Breast epithelium (tissue), 3 donors: ENCODE measurements at regions not wholly inside any gene's neighbourhood (a gene's known extent, or its start where the extent isn't known, plus 50 kb on each side); places are given as distances from the start of the nearest gene placed in this dataset.

Source experiments
- POLR2AphosphoS5 ChIP-seq, 3 donors: sonication (generic); formaldehyde crosslinking; IDR thresholded peaks; one replicate each; pipeline ENCODE4 v1.6.1; 2017; ENCODE audit warnings: antibody characterized with exemption in 3 of 3
- TF ChIP-seq, protein P1 (sequence below), 3 donors: fragments of 450-650 bp; IDR thresholded peaks; one replicate each; pipeline ENCODE4 v1.5.1; 2016 to 2017; ENCODE audit warnings: antibody characterized with exemption in 3 of 3, mild to moderate bottlenecking in 3 of 3, moderate library complexity in 3 of 3

DNA sequence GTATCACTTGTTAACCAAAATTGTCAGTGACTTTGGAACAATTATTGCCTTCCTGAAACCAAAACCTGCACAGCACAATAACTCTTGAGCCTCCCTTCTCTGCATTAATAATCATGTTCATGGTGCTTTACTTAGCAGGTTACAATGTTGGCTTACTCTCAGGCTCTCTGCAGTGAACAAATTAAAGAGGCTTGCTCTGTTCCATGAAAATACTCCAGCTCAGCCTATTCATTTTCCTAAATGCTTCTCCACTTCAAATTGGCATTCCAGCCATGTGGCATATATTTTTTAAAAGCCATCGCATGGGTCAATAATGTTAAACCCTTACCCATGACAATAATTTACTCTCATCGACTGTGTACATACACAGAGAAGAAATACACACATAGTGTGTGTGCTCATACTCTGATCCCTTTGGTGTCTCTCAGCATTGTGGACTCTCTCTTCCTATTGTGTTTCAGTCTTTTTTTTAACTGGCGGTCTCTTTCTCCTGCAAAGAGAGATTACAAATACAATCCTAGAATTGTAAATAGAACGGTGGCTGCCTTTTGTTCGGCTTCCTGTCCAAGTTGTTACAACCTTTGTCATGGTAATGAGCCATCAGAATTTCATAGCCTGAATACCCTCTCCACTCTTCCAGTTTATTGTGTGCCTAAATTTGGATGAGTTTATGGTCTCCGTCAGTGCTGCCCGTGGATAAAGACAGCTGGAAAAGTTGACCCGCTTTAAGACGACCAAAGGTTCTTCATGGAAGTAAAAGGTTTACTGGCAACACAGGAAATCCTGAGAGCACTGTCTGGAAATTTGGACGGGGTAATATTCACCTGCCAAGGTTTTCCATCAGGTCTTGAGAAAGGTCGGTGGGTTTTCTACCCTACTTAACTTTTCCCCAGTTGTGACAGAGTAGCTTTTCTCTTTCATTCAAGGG lies 263.6 kb downstream of the CD83 start:
- TF ChIP-seq POLR2AphosphoS5 (IDR thresholded peaks at IDR 0.05) = no peak
- TF ChIP-seq, protein P1, sequence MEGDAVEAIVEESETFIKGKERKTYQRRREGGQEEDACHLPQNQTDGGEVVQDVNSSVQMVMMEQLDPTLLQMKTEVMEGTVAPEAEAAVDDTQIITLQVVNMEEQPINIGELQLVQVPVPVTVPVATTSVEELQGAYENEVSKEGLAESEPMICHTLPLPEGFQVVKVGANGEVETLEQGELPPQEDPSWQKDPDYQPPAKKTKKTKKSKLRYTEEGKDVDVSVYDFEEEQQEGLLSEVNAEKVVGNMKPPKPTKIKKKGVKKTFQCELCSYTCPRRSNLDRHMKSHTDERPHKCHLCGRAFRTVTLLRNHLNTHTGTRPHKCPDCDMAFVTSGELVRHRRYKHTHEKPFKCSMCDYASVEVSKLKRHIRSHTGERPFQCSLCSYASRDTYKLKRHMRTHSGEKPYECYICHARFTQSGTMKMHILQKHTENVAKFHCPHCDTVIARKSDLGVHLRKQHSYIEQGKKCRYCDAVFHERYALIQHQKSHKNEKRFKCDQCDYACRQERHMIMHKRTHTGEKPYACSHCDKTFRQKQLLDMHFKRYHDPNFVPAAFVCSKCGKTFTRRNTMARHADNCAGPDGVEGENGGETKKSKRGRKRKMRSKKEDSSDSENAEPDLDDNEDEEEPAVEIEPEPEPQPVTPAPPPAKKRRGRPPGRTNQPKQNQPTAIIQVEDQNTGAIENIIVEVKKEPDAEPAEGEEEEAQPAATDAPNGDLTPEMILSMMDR (IDR thresholded peaks at IDR 0.05) = no peak
